Skeletal muscle satellite cell (primary cell): ENCODE measurements at regions not wholly inside any gene's neighbourhood (a gene's known extent, or its start where the extent isn't known, plus 50 kb on each side); places are given as distances from the start of the nearest gene placed in this dataset.

ENCODE experiments used
- H3K27me3 ChIP-seq: 2 replicates; pipeline ENCODE4 v1.7.0; 2013; ENCODE audit warnings: low read length; ENCODE audit not compliant: control insufficient read depth, insufficient read depth
- H3K36me3 ChIP-seq: 2 replicates; pipeline ENCODE4 v1.7.0; 2013; ENCODE audit warnings: mild to moderate bottlenecking, control low read depth, low read length; ENCODE audit not compliant: insufficient read depth
- H3K4me1 ChIP-seq: 2 replicates; pipeline ENCODE4 v1.7.0; 2013; ENCODE audit warnings: low read length; ENCODE audit not compliant: control insufficient read depth, insufficient read depth
- H3K4me2 ChIP-seq: 2 replicates; pipeline ENCODE4 v1.7.0; 2013; ENCODE audit warnings: mild to moderate bottlenecking, low read length
- H3K4me3 ChIP-seq: 2 replicates; pipeline ENCODE4 v1.7.0; 2013; ENCODE audit warnings: low read length
- H3K9ac ChIP-seq: 2 replicates; pipeline ENCODE4 v1.7.0; 2013; ENCODE audit warnings: mild to moderate bottlenecking, low read depth, low read length, moderate library complexity
- H3K9me3 ChIP-seq: replicated peaks from 2 replicates; pipeline ENCODE4 v1.7.0; 2013; ENCODE audit warnings: mild to moderate bottlenecking, control low read depth, low read length

DNA sequence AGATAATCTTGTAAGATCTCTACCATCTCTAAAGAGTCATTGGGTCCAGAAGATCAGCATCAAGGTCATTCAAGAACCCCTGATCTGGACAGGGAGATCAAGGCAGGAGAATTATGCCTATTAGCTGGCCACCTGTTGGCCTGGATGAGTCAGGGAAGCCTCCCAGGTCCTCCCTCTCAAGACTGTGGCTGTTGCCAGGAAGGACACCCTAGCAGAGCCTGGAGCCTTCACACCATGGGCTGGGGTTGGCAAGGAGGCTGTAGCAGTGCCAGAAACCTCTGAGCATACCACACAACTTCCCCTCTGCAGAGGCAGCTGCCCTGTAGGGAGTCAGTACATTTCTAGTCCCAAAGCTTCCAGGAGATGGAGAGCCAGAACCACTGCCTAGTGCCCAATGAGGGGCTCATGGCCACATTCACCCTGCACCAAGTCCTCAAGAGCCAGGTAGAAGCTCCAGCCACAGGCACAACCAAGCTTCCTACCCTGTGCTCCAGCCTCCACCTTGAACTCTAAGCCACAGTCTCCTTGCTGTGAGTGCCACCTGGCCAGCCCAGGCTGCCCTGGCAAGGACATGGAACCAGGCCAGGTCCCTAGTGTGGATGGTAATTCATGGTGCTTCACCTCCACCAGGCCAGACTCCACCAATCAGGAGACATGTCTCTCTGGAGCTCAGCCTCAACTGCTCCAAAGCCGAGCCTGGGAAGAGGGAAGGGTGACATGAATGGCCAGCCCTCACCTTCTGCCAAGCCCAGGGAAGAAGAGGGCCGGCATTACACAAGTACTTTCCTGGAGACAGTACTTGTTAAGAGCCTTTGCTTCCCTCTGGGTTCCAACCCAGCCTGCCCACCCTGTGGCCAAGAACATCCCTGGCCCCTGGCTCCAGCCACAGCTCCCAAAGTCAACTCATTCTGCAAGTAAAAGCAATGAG, 124.3 kb downstream of the BUD13 start:
- Histone ChIP-seq H3K36me3 (no peaks in the 10 kb centered on the region), H3K27me3 (peaks cover 4% of the 10 kb centered on the region), H3K9ac (no peak overlapping the region), H3K9me3 (no peaks in the 10 kb centered on the region), H3K4me3 (no peak overlapping the region), H3K4me2 (no peak overlapping the region), H3K4me1 (no peaks in the 10 kb centered on the region)

- Histone ChIP-seq H3K36me3 (no peaks in the 10 kb centered on the region), H3K27me3 (peaks cover 4% of the 10 kb centered on the region), H3K4me1 (no peaks in the 10 kb centered on the region), H3K9ac (no peak overlapping the region), H3K9me3 (no peaks in the 10 kb centered on the region), H3K4me2 (no peak overlapping the region), H3K4me3 (no peak overlapping the region)
These were observed 125.3 kb downstream of the BUD13 start for GRCh38 chr11:116647305-116648080.

DNA sequence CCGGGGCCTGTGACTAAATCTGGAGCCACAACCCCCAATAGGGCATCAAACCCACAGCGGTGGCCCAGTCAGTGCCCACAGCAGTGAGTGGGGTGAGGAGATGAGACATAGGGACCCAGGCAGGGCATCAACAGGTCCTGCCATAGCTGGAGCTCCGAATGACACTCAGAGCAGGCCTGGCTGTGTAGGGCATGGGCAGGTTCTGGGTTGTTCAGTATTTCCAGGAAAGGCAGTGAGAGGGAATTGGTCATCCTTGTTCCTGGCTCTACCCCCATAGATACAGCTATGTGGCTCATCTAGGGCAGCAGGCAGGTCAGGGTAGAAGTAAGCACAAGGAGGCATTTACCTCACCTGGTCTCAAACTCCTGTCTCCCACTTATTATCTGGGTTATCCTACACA, 126.6 kb downstream of the BUD13 start:
- H3K4me2 ChIP-seq: no peak overlapping the region
- H3K36me3 ChIP-seq: no peaks in the 10 kb centered on the region
- H3K9me3 ChIP-seq: no peaks in the 10 kb centered on the region
- H3K4me3 ChIP-seq: no peak overlapping the region
- peaks cover 4% of the 10 kb centered on the region for H3K27me3 ChIP-seq
- H3K4me1 ChIP-seq: no peaks in the 10 kb centered on the region
- no peak overlapping the region for H3K9ac ChIP-seq

- Histone ChIP-seq H3K4me2 (no peak overlapping the region), H3K36me3 (no peaks in the 10 kb centered on the region), H3K9me3 (no peaks in the 10 kb centered on the region), H3K4me1 (no peaks in the 10 kb centered on the region), H3K4me3 (no peak overlapping the region), H3K27me3 (peaks cover 4% of the 10 kb centered on the region), H3K9ac (no peak overlapping the region)
These were observed 127.9 kb downstream of the BUD13 start for GRCh38 chr11:116644941-116645305.

- Histone ChIP-seq H3K36me3 (no peaks in the 10 kb centered on the region), H3K27me3 (peaks cover 4% of the 10 kb centered on the region), H3K9me3 (no peaks in the 10 kb centered on the region), H3K9ac (no peak overlapping the region), H3K4me2 (no peak overlapping the region), H3K4me3 (no peak overlapping the region), H3K4me1 (no peaks in the 10 kb centered on the region)
These were observed 128.4 kb downstream of the BUD13 start for GRCh38 chr11:116644201-116644940.

DNA sequence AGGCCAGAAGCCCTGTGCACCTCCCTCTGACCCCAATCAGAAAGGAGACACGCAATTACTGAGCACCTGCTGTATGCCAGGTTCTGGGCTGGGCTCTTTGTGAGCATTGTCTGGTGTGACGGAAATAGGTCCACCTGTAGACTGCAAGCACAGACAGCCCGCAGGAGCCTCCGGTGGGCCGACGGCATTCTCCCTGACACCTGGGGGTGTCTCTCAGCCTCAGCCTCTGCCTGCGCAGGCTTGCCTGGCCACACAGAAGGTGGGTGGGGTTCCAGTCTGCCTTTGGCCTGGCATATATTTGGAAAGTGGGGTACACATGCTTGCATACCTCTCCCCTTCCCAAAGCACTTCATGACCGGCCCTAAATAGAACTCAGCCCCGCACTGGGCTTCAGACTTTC, 129.3 kb downstream of the BUD13 start:
- Histone ChIP-seq H3K4me1 (no peaks in the 10 kb centered on the region), H3K9ac (no peak overlapping the region), H3K9me3 (no peaks in the 10 kb centered on the region), H3K36me3 (no peaks in the 10 kb centered on the region), H3K4me3 (no peak overlapping the region), H3K4me2 (no peak overlapping the region), H3K27me3 (peaks cover 8% of the 10 kb centered on the region)

- H3K9me3 ChIP-seq: no peaks in the 10 kb centered on the region
- no peak overlapping the region for H3K4me3 ChIP-seq
- H3K27me3 ChIP-seq: peaks cover 8% of the 10 kb centered on the region
- no peaks in the 10 kb centered on the region for H3K4me1 ChIP-seq
- H3K9ac ChIP-seq: no peak overlapping the region
- H3K4me2 ChIP-seq: no peak overlapping the region
- H3K36me3 ChIP-seq: no peaks in the 10 kb centered on the region
These were observed 129.9 kb downstream of the BUD13 start for GRCh38 chr11:116642902-116643301.

DNA sequence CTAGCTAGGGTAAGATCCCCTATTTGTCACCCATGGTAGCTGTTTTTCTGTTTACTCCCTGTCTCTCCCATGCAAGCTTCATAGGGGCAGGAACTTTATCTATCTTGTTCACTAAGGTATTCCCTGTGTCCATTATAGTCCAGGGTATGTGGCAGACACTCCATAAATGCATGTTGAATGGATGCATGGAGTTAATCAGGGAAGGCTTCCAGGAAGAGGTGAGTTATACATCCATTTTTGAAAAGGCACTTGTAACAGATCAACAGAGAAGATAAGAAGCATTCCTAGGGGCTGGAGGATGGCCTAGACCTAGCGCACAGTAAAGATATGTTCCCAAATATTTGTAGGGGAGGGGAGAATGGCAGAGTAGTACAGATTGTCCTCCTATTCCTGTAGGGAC, 130.3 kb downstream of the BUD13 start:
- H3K9ac ChIP-seq: no peak overlapping the region
- no peaks in the 10 kb centered on the region for H3K4me1 ChIP-seq
- H3K27me3 ChIP-seq: peaks cover 8% of the 10 kb centered on the region
- H3K4me3 ChIP-seq: no peak overlapping the region
- no peak overlapping the region for H3K4me2 ChIP-seq
- H3K36me3 ChIP-seq: no peaks in the 10 kb centered on the region
- H3K9me3 ChIP-seq: no peaks in the 10 kb centered on the region

DNA sequence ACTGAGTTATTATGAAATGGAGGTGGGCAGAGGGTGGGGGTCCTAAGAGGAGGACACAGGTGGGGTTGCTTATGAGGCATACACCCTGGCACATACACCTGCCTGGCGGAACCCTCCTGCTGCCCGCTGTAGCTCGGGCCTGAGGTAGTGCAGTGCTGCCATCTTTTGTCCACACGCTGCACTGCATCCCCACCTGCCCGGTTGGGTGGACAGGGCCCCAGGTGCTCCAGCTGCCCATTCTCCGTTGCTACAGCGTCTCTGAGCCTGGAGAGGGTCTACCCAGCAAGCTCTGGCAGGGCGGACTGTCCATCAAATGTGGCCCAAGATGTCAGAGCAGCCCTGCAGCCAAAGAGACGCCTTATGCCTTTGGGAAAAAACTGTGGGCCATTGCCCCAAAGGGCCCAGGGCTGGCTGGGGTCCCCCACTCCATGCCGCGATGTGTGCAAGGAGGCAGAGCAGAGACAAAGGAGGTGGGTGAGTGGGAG, 131.2 kb downstream of the BUD13 start:
- H3K4me3 ChIP-seq: no peak overlapping the region
- H3K9ac ChIP-seq: no peak overlapping the region
- no peak overlapping the region for H3K4me2 ChIP-seq
- no peaks in the 10 kb centered on the region for H3K4me1 ChIP-seq
- H3K36me3 ChIP-seq: no peaks in the 10 kb centered on the region
- H3K27me3 ChIP-seq: peaks cover 8% of the 10 kb centered on the region
- H3K9me3 ChIP-seq: no peaks in the 10 kb centered on the region

DNA sequence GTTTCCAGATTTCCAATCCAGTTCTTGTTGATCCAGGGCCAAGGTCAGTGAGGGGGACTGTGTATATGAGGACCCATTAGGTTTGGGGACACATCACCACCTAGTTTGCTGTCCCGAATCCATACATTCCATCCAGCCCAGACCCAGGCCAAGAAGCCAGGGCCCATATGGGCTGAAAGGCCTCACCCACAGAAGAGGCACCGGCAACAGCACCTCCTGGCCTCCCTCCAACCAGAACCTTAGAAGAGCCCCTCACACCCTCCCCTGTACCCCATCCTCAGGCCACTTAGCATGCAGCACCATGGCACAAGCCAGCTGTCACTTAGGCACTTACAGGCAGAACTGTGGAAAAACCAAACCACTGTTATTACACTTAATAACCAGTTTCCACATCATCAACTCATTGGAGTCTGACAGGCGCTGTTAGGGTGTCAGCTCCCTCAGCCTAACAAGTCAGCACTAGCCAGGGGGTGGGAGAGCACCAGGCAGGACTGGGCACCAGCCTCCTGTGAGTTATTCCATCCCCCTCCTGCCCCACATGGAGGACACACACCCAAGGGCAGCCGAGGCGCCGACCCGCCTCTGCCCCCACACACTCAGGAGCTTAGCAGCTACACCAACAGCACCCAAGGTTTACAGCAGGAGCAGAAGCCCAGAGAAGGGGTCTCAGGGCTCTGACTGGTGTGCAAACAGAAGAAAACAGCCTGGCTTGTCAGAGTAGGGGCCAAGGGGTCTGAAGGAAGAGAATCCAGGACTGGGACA, 132.0 kb downstream of the BUD13 start:
- H3K4me1 ChIP-seq: no peaks in the 10 kb centered on the region
- H3K9ac ChIP-seq: no peak overlapping the region
- H3K36me3 ChIP-seq: no peaks in the 10 kb centered on the region
- H3K27me3 ChIP-seq: peaks cover 8% of the 10 kb centered on the region
- H3K4me2 ChIP-seq: no peak overlapping the region
- H3K4me3 ChIP-seq: no peak overlapping the region
- H3K9me3 ChIP-seq: no peaks in the 10 kb centered on the region

DNA sequence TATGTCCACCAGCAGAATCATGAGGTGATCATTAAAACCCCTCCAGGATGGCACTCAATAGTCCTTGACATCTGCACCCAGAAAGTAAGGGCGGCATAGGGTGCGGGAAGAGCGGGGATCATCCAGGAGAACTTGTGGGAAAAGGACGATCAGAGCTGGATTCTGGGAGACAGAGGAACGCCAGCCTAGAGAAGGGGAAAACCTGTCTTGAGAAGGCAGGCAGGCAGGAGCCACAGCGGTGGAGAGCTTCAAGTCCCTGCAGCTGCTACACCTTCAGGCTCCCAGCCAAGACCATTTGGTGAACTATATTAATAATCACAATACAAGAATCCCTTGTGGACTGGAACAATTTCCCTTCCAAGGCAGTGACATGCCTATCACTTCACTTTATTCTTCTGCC, 134.3 kb downstream of the BUD13 start:
- H3K36me3 ChIP-seq: no peaks in the 10 kb centered on the region
- no peaks in the 10 kb centered on the region for H3K9me3 ChIP-seq
- peaks cover 5% of the 10 kb centered on the region for H3K27me3 ChIP-seq
- no peak overlapping the region for H3K9ac ChIP-seq
- no peak overlapping the region for H3K4me3 ChIP-seq
- H3K4me2 ChIP-seq: no peak overlapping the region
- H3K4me1 ChIP-seq: no peaks in the 10 kb centered on the region
